SK-N-MC (cell line): ENCODE measurements at regions not wholly inside any gene's neighbourhood (a gene's known extent, or its start where the extent isn't known, plus 50 kb on each side); places are given as distances from the start of the nearest gene placed in this dataset.

ENCODE experiments used
- EZH2 ChIP-seq: fragments of 200-600 bp; sonication (generic); IDR thresholded peaks from one replicate; pipeline ENCODE4 v1.6.1; 2017; ENCODE audit warnings: antibody characterized with exemption
- POLR2AphosphoS5 ChIP-seq: IDR thresholded peaks from 2 replicates; pipeline ENCODE4 v1.6.1; 2012; ENCODE audit warnings: mild to moderate bottlenecking, low read depth, low read length, borderline replicate concordance

GRCh38 chr7:108652886-108653285 lies 83.2 kb downstream of the DNAJB9 start:
- TF ChIP-seq POLR2AphosphoS5, result no peak
- no peak for TF ChIP-seq EZH2
